ENCODE measurements at regions not wholly inside any gene's neighbourhood (a gene's known extent, or its start where the extent isn't known, plus 50 kb on each side); places are given as distances from the start of the nearest gene placed in this dataset.

DNA sequence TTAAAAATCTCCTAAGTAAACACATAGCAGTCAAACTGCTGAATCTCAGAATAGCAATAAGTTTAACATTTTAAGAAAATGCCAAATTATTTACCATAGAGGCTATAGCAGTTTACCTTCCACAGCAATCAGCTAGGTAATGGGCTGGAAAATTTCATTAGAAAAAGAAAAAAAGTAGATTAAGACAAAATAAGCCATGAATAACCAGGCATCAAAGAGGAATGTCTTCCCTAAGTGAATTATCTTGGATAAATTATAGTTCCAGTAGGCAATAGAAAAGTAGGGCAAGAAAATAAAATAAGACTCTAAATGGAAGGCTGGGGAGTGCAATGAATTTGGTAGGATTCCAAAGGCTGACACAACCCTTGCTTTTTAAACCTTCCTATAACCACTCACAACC lies 722.8 kb downstream of the TRAM1L1 start:
- DNase-seq (no peak), ATAC-seq (ENCODE audit: low read depth) (no peak)
- ChIA-PET POLR2A (ENCODE audit: unreplicated experiment) (no interaction called here), CTCF (no interaction called here)
- Histone ChIP-seq H3K9me1 (ENCODE audit: insufficient read depth, low read length) (no peaks in the 10 kb centered on the region), H4K5ac (ENCODE audit: low read depth, low read length) (no peak overlapping the region), H3K27ac (ENCODE audit: insufficient read depth, low read length) (no peak overlapping the region), H2BK20ac (ENCODE audit: low read depth, low read length) (no peak overlapping the region), H4K8ac (ENCODE audit: low read depth in 2 of 2, low read length in 2 of 2) (no peak overlapping the region), H3K23ac (ENCODE audit: low read depth, low read length) (no peak overlapping the region), H4K20me1 (ENCODE audit: insufficient read depth, low read length) (no peaks in the 10 kb centered on the region), H3K18ac (ENCODE audit: low read depth, low read length) (no peak overlapping the region), H3K4me3 (ENCODE audit: insufficient read depth, low read depth, low read length) (no peak overlapping the region), H2AK9ac (replicated peaks; ENCODE audit: low read depth, low read length, poor library complexity) (no peak overlapping the region), H3K36me3 (ENCODE audit: control insufficient read depth, insufficient read depth, low read length) (no peaks in the 10 kb centered on the region), H3K56ac (ENCODE audit: extremely low read depth, insufficient read depth, low read length) (no peak overlapping the region), H3K79me1 (ENCODE audit: low read depth in 1 of 2, low read length in 2 of 2) (no peaks in the 10 kb centered on the region), H2BK15ac (ENCODE audit: low read depth, low read length) (no peak overlapping the region), H4K91ac (ENCODE audit: insufficient read depth, low read depth, low read length) (no peak overlapping the region), H3K14ac (replicated peaks; ENCODE audit: low read depth, low read length) (no peak overlapping the region), H3K4ac (ENCODE audit: low read depth, low read length) (no peak overlapping the region), H3K9ac (ENCODE audit: low read depth, low read length) (no peak overlapping the region), H2BK5ac (ENCODE audit: low read depth, low read length, poor library complexity, severe bottlenecking) (no peak overlapping the region), H3K4me1 (ENCODE audit: control insufficient read depth, insufficient read depth, low read length) (no peaks in the 10 kb centered on the region), H3K4me2 (ENCODE audit: low read depth, low read length) (no peak overlapping the region), H3K9me3 (ENCODE audit: control insufficient read depth, insufficient read depth, low read length) (peaks cover 6% of the 10 kb centered on the region), H2BK120ac (ENCODE audit: low read depth, low read length) (no peak overlapping the region), H2AFZ (replicated peaks; ENCODE audit: low read length, poor library complexity) (no peak overlapping the region), H3K27me3 (ENCODE audit: control insufficient read depth, insufficient read depth, low read length) (no peaks in the 10 kb centered on the region), H2AK5ac (ENCODE audit: low read depth, low read length) (no peak overlapping the region)
- BruUV-seq (replicated peaks): no TSS peak
- in situ Hi-C loops (cut with MboI; ENCODE audit: low sequenced_read_pairs): no loop called here
- intact Hi-C loops (cut with micrococcal nuclease): no loop called here
- dilution Hi-C loops (cut with HindIII; ENCODE audit: low sequenced_read_pairs, unreplicated experiment): no loop called here
- no peak for TF ChIP-seq NFE2L2 (IDR thresholded peaks at IDR 0.05; ENCODE audit: low read depth, low read length)

All from IMR-90 (cell line).